ENCODE measurements at regions not wholly inside any gene's neighbourhood (a gene's known extent, or its start where the extent isn't known, plus 50 kb on each side); places are given as distances from the start of the nearest gene placed in this dataset.

- no peak for TF ChIP-seq YY1 (IDR thresholded peaks at IDR 0.05; ENCODE audit: insufficient read depth, insufficient read length)
- no peak for TF ChIP-seq ZNF274 (IDR thresholded peaks at IDR 0.05; ENCODE audit: low read depth, low read length)
Observed at GRCh38 chr5:90267646-90268045, 141.9 kb downstream of the CETN3 start.

Measured in NT2/D1 (cell line).